GM18502 (cell line): ENCODE measurements at regions not wholly inside any gene's neighbourhood (a gene's known extent, or its start where the extent isn't known, plus 50 kb on each side); places are given as distances from the start of the nearest gene placed in this dataset.
"Not testable (repeated sequence)": the region's sequence is repeated elsewhere in the genome, so short reads cannot be mapped to it uniquely, and the experiment has no call there.

Experiments used
- ATAC-seq: cut with Tn5 transposase; IDR thresholded peaks from one replicate; pipeline ENCODE4 v1.9.1; 2021; ENCODE audit warnings: mild to moderate bottlenecking; ENCODE audit not compliant: unreplicated experiment, poor library complexity

- no peak for ATAC-seq
Observed at GRCh38 chr1:116290085-116290705, 82.8 kb upstream of the ATP1A1 start.

GRCh38 chr1:116291024-116291423 is 82.0 kb upstream of the ATP1A1 start:
- ATAC-seq, result no peak

- ATAC-seq, result no peak
Observed at GRCh38 chr1:116292929-116293725, 79.9 kb upstream of the ATP1A1 start.

- no peak for ATAC-seq
Observed at GRCh38 chr1:116297495-116298212, 75.4 kb upstream of the ATP1A1 start.

- not testable (repeated sequence) for ATAC-seq
Observed at GRCh38 chr1:116298213-116298579, 74.8 kb upstream of the ATP1A1 start.

- no peak for ATAC-seq
Observed at GRCh38 chr1:116298746-116299145, 74.3 kb upstream of the ATP1A1 start.

GRCh38 chr1:116299248-116299647 is 73.8 kb upstream of the ATP1A1 start:
- ATAC-seq, result no peak

- no peak for ATAC-seq
Observed at GRCh38 chr1:116302281-116302680, 70.8 kb upstream of the ATP1A1 start.

- ATAC-seq, result no peak
Observed at GRCh38 chr1:116306102-116306501, 66.9 kb upstream of the ATP1A1 start.

- no peak for ATAC-seq
Observed at GRCh38 chr1:116306840-116307442, 66.1 kb upstream of the ATP1A1 start.

- ATAC-seq, result no peak
Observed at GRCh38 chr1:116308276-116308675, 64.8 kb upstream of the ATP1A1 start.

GRCh38 chr1:116309090-116309870 is 63.8 kb upstream of the ATP1A1 start:
- ATAC-seq, result no peak

GRCh38 chr1:116310180-116310579 is 62.9 kb upstream of the ATP1A1 start:
- no peak for ATAC-seq

- ATAC-seq, result no peak
Observed at GRCh38 chr1:116311193-116311592, 61.9 kb upstream of the ATP1A1 start.

GRCh38 chr1:116311756-116312680 is 61.0 kb upstream of the ATP1A1 start:
- ATAC-seq, result no peak

GRCh38 chr1:116312681-116313069 is 60.4 kb upstream of the ATP1A1 start:
- ATAC-seq, result no peak

- no peak for ATAC-seq
Observed at GRCh38 chr1:116313776-116314175, 59.3 kb upstream of the ATP1A1 start.

- no peak for ATAC-seq
Observed at GRCh38 chr1:116314305-116314919, 58.6 kb upstream of the ATP1A1 start.

- no peak for ATAC-seq
Observed at GRCh38 chr1:116316373-116316772, 56.7 kb upstream of the ATP1A1 start.
